Spleen (tissue), 7 donors: ENCODE measurements at regions not wholly inside any gene's neighbourhood (a gene's known extent, or its start where the extent isn't known, plus 50 kb on each side); places are given as distances from the start of the nearest gene placed in this dataset.

Source experiments
- POLR2A ChIP-seq, 3 donors: fragments of 450-650 bp; IDR thresholded peaks; one replicate each; pipeline ENCODE4 v1.5.1; 2017; ENCODE audit warnings: antibody characterized with exemption in 3 of 3, mild to moderate bottlenecking in 1 of 3
- POLR2AphosphoS5 ChIP-seq, 3 donors: sonication (generic); formaldehyde crosslinking; IDR thresholded peaks; one replicate each; pipeline ENCODE4 v1.5.1; 2017; ENCODE audit warnings: antibody characterized with exemption in 3 of 3
- TF ChIP-seq, protein P1 (sequence below), 11 experiments: fragments of 200-600 bp in 7 of 11; fragments of 450-650 bp in 4 of 11; sonication (generic) in 4 of 11; IDR thresholded peaks in 8 of 11; conservative IDR thresholded peaks in 3 of 11; 1 replicate in 7 of 11; 2 replicates in 4 of 11; pipeline versions ENCODE4 v1.4.0 to v1.8.0; 2016 to 2021; ENCODE audit warnings: antibody characterized with exemption in 11 of 11, inconsistent platforms in 4 of 11, mild to moderate bottlenecking in 1 of 11
- donor health status: DM: no; HTN: no; CAD: no; lungs with moderate emphysema.
- donor health status: DM: no; HTN: no; CAD: no.
- donor health status: DM: no; HTN: no; CAD: no.

DNA sequence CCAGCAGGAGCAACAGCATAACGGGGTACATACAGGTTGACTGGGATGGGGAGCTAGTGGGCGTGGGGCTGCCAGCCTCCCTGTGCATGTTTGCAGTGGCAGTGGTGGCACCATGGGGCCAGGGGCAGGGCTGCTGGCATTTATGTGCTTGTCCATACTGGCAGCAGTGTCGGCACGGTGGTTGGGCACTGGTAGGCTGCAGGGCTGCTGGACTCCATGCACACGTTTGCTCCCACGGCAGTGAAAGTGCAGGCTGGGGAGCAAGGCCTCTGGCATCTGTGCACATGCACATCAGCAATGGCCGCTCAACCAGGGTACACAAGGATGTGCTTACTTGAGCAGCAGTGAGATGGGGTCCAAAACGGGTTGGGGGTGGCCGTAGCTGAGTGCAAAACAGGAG is 159.5 kb upstream of the KHDRBS2 start:
- TF ChIP-seq, protein P1, sequence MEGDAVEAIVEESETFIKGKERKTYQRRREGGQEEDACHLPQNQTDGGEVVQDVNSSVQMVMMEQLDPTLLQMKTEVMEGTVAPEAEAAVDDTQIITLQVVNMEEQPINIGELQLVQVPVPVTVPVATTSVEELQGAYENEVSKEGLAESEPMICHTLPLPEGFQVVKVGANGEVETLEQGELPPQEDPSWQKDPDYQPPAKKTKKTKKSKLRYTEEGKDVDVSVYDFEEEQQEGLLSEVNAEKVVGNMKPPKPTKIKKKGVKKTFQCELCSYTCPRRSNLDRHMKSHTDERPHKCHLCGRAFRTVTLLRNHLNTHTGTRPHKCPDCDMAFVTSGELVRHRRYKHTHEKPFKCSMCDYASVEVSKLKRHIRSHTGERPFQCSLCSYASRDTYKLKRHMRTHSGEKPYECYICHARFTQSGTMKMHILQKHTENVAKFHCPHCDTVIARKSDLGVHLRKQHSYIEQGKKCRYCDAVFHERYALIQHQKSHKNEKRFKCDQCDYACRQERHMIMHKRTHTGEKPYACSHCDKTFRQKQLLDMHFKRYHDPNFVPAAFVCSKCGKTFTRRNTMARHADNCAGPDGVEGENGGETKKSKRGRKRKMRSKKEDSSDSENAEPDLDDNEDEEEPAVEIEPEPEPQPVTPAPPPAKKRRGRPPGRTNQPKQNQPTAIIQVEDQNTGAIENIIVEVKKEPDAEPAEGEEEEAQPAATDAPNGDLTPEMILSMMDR (IDR thresholded peaks at IDR 0.05 in 8 of 11, conservative IDR thresholded peaks at IDR 0.05 in 3 of 11) = no peak
- TF ChIP-seq POLR2A (IDR thresholded peaks at IDR 0.05) (no peak), POLR2AphosphoS5 (IDR thresholded peaks at IDR 0.05) (no peak)
